Neuron (in vitro differentiated cells): ENCODE measurements at regions not wholly inside any gene's neighbourhood (a gene's known extent, or its start where the extent isn't known, plus 50 kb on each side); places are given as distances from the start of the nearest gene placed in this dataset.

Source experiments
- H2AFZ ChIP-seq: one replicate; pipeline ENCODE4 v1.6.1; 2013; ENCODE audit warnings: low read depth, mild to moderate bottlenecking, inconsistent platforms, low read length, moderate library complexity
- H3K27me3 ChIP-seq: one replicate; pipeline ENCODE4 v1.6.1; 2013; ENCODE audit warnings: low read length; ENCODE audit not compliant: insufficient read depth
- H3K36me3 ChIP-seq: one replicate; pipeline ENCODE4 v1.6.1; 2013; ENCODE audit warnings: low read length; ENCODE audit not compliant: insufficient read depth
- H3K4me1 ChIP-seq: one replicate; pipeline ENCODE4 v1.6.1; 2013; ENCODE audit warnings: low read length; ENCODE audit not compliant: insufficient read depth
- H3K4me3 ChIP-seq: 2 replicates; pipeline ENCODE4 v1.5.1; 2013; ENCODE audit warnings: mild to moderate bottlenecking, low read length, moderate library complexity
- H3K9me3 ChIP-seq: one replicate; pipeline ENCODE4 v1.6.1; 2013; ENCODE audit warnings: low read length

- Histone ChIP-seq H2AFZ (no peak overlapping the region), H3K4me1 (no peaks in the 10 kb centered on the region), H3K9me3 (no peaks in the 10 kb centered on the region), H3K27me3 (peaks cover 6% of the 10 kb centered on the region), H3K4me3 (no peak overlapping the region), H3K36me3 (no peaks in the 10 kb centered on the region)
Observed at GRCh38 chr2:235165136-235165535, 213.3 kb downstream of the SH3BP4 start.

- peaks cover 6% of the 10 kb centered on the region for H3K27me3 ChIP-seq
- H2AFZ ChIP-seq, result no peak overlapping the region
Observed at GRCh38 chr2:235165631-235166030, 213.8 kb downstream of the SH3BP4 start.

GRCh38 chr2:235168174-235168979 lies 216.6 kb downstream of the SH3BP4 start:
- peaks cover 4% of the 10 kb centered on the region for H3K27me3 ChIP-seq
- peaks cover 10% of the 10 kb centered on the region for H3K4me1 ChIP-seq
- H3K4me3 ChIP-seq, result no peak overlapping the region
- no peak overlapping the region for H2AFZ ChIP-seq
- H3K36me3 ChIP-seq, result no peaks in the 10 kb centered on the region
- no peaks in the 10 kb centered on the region for H3K9me3 ChIP-seq

More at GRCh38 chr2:235165631-235166030, 213.8 kb downstream of the SH3BP4 start:
- Histone ChIP-seq H3K4me3 (no peak overlapping the region), H3K36me3 (no peaks in the 10 kb centered on the region), H3K4me1 (peaks cover 2% of the 10 kb centered on the region), H3K9me3 (no peaks in the 10 kb centered on the region)

GRCh38 chr2:235170016-235170415 lies 218.2 kb downstream of the SH3BP4 start:
- H3K36me3 ChIP-seq, result no peaks in the 10 kb centered on the region
- no peak overlapping the region for H3K4me3 ChIP-seq
- H3K9me3 ChIP-seq, result no peaks in the 10 kb centered on the region
- peaks cover 10% of the 10 kb centered on the region for H3K4me1 ChIP-seq
- H2AFZ ChIP-seq, result no peak overlapping the region
- no peaks in the 10 kb centered on the region for H3K27me3 ChIP-seq

GRCh38 chr2:235170536-235171521 lies 219.0 kb downstream of the SH3BP4 start:
- no peak overlapping the region for H3K4me3 ChIP-seq
- no peak overlapping the region for H2AFZ ChIP-seq
- no peaks in the 10 kb centered on the region for H3K36me3 ChIP-seq
- peaks cover 10% of the 10 kb centered on the region for H3K4me1 ChIP-seq
- no peaks in the 10 kb centered on the region for H3K9me3 ChIP-seq
- no peaks in the 10 kb centered on the region for H3K27me3 ChIP-seq

GRCh38 chr2:235171550-235172031 lies 219.8 kb downstream of the SH3BP4 start:
- H3K27me3 ChIP-seq, result no peaks in the 10 kb centered on the region
- H3K4me1 ChIP-seq, result peaks cover 10% of the 10 kb centered on the region
- H3K4me3 ChIP-seq, result no peak overlapping the region

GRCh38 chr2:235180642-235181041 lies 228.8 kb downstream of the SH3BP4 start:
- Histone ChIP-seq H3K4me3 (no peak overlapping the region), H3K9me3 (no peaks in the 10 kb centered on the region), H2AFZ (no peak overlapping the region), H3K27me3 (no peaks in the 10 kb centered on the region), H3K4me1 (peaks cover 18% of the 10 kb centered on the region), H3K36me3 (no peaks in the 10 kb centered on the region)

More at GRCh38 chr2:235171550-235172031, 219.8 kb downstream of the SH3BP4 start:
- Histone ChIP-seq H2AFZ (no peak overlapping the region), H3K36me3 (no peaks in the 10 kb centered on the region), H3K9me3 (no peaks in the 10 kb centered on the region)

GRCh38 chr2:235183786-235184185 lies 232.0 kb downstream of the SH3BP4 start:
- no peak overlapping the region for H2AFZ ChIP-seq
- H3K36me3 ChIP-seq, result no peaks in the 10 kb centered on the region
- no peak overlapping the region for H3K4me3 ChIP-seq
- H3K27me3 ChIP-seq, result no peaks in the 10 kb centered on the region
- H3K4me1 ChIP-seq, result peaks cover 18% of the 10 kb centered on the region
- H3K9me3 ChIP-seq, result no peaks in the 10 kb centered on the region

GRCh38 chr2:235187806-235188205 lies 236.0 kb downstream of the SH3BP4 start:
- H3K27me3 ChIP-seq, result no peaks in the 10 kb centered on the region
- H2AFZ ChIP-seq, result no peak overlapping the region
- no peaks in the 10 kb centered on the region for H3K36me3 ChIP-seq
- no peaks in the 10 kb centered on the region for H3K9me3 ChIP-seq
- peaks cover 12% of the 10 kb centered on the region for H3K4me1 ChIP-seq
- no peak overlapping the region for H3K4me3 ChIP-seq

GRCh38 chr2:235191486-235191885 lies 239.7 kb downstream of the SH3BP4 start:
- no peak overlapping the region for H3K4me3 ChIP-seq
- H3K27me3 ChIP-seq, result no peaks in the 10 kb centered on the region
- H3K9me3 ChIP-seq, result no peaks in the 10 kb centered on the region
- no peak overlapping the region for H2AFZ ChIP-seq
- no peaks in the 10 kb centered on the region for H3K36me3 ChIP-seq
- no peaks in the 10 kb centered on the region for H3K4me1 ChIP-seq

GRCh38 chr2:235191978-235192377 lies 240.2 kb downstream of the SH3BP4 start:
- no peaks in the 10 kb centered on the region for H3K36me3 ChIP-seq
- no peak overlapping the region for H2AFZ ChIP-seq
- no peak overlapping the region for H3K4me3 ChIP-seq
- no peaks in the 10 kb centered on the region for H3K27me3 ChIP-seq
- no peaks in the 10 kb centered on the region for H3K9me3 ChIP-seq
- H3K4me1 ChIP-seq, result no peaks in the 10 kb centered on the region

GRCh38 chr2:235194351-235194750 lies 242.5 kb downstream of the SH3BP4 start:
- Histone ChIP-seq H3K4me3 (no peak overlapping the region), H2AFZ (no peak overlapping the region), H3K9me3 (no peaks in the 10 kb centered on the region), H3K4me1 (no peaks in the 10 kb centered on the region), H3K27me3 (no peaks in the 10 kb centered on the region), H3K36me3 (no peaks in the 10 kb centered on the region)

GRCh38 chr2:235194836-235195235 lies 243.0 kb downstream of the SH3BP4 start:
- Histone ChIP-seq H3K4me1 (no peaks in the 10 kb centered on the region), H2AFZ (no peak overlapping the region), H3K4me3 (no peak overlapping the region), H3K9me3 (no peaks in the 10 kb centered on the region), H3K36me3 (no peaks in the 10 kb centered on the region), H3K27me3 (no peaks in the 10 kb centered on the region)
